Ovary (tissue), 3 donors: ENCODE measurements at regions not wholly inside any gene's neighbourhood (a gene's known extent, or its start where the extent isn't known, plus 50 kb on each side); places are given as distances from the start of the nearest gene placed in this dataset.

Source experiments
- EP300 ChIP-seq: sonication (generic); formaldehyde crosslinking; IDR thresholded peaks from one replicate; pipeline ENCODE4 v1.6.1; 2017; ENCODE audit warnings: antibody characterized with exemption
- POLR2A ChIP-seq: fragments of 450-650 bp; IDR thresholded peaks from one replicate; pipeline ENCODE4 v1.6.1; 2017; ENCODE audit warnings: antibody characterized with exemption, mild to moderate bottlenecking, moderate library complexity
- TF ChIP-seq, protein P1 (sequence below), 3 donors: fragments of 450-650 bp in 2 of 3; fragments of 200-600 bp in 1 of 3; IDR thresholded peaks; one replicate each; pipeline versions ENCODE4 v1.5.1 to v1.8.0; 2016 to 2022; ENCODE audit warnings: antibody characterized with exemption in 3 of 3, mild to moderate bottlenecking in 1 of 3
- donor health status: DM: no; HTN: no; CAD: no.

DNA sequence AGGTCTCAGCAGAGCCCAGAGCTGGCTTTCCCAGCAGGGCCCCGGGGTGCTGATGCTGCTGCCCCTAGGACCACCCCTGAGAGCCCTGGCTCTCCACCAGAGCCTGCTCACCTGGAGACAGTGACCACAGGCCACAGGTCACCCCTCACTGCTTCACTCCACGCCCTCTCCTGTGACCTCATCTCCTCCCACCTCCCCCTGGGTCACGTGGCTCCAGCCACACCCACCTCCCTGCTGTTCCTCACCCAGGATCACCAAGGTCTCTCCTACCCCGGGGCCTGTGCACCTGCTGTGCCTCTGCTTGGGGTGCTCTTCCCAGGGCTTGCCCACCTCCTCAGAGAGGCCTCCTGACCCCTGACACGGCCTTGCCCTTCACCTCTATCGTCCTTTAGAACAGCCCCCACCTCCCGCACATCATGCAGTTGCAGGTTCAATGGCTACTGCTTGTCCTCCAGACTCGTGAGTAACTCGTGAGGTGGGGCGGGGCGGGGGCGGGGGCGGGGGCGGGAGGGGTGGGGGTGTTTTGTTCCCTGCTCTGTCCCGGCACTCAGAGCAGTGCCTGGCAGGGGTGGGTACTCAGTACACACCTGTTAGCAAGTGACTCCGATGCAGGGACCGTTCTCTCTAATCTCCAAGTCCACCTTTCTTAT, 468.0 kb downstream of the PREX1 start:
- TF ChIP-seq, protein P1, sequence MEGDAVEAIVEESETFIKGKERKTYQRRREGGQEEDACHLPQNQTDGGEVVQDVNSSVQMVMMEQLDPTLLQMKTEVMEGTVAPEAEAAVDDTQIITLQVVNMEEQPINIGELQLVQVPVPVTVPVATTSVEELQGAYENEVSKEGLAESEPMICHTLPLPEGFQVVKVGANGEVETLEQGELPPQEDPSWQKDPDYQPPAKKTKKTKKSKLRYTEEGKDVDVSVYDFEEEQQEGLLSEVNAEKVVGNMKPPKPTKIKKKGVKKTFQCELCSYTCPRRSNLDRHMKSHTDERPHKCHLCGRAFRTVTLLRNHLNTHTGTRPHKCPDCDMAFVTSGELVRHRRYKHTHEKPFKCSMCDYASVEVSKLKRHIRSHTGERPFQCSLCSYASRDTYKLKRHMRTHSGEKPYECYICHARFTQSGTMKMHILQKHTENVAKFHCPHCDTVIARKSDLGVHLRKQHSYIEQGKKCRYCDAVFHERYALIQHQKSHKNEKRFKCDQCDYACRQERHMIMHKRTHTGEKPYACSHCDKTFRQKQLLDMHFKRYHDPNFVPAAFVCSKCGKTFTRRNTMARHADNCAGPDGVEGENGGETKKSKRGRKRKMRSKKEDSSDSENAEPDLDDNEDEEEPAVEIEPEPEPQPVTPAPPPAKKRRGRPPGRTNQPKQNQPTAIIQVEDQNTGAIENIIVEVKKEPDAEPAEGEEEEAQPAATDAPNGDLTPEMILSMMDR (IDR thresholded peaks at IDR 0.05) = no peak
- no peak for TF ChIP-seq EP300
- no peak for TF ChIP-seq POLR2A
